AG20443 (cell line): ENCODE measurements at regions not wholly inside any gene's neighbourhood (a gene's known extent, or its start where the extent isn't known, plus 50 kb on each side); places are given as distances from the start of the nearest gene placed in this dataset.

ENCODE experiments used
- DNase-seq: peaks from one replicate; pipeline ENCODE4 v3.0.0; 2012; ENCODE audit warnings: low spot score, mixed read lengths

GRCh38 chr12:75974323-75975187 is 57.0 kb downstream of the PHLDA1 start:
- DNase-seq = no peak

- no peak for DNase-seq
Measured at GRCh38 chr12:75971253-75971652, 60.3 kb downstream of the PHLDA1 start.

GRCh38 chr12:75970310-75970709 is 61.3 kb downstream of the PHLDA1 start:
- DNase-seq = no peak

- DNase-seq = peak; percentile 29
Measured at GRCh38 chr12:75969768-75970167, 61.8 kb downstream of the PHLDA1 start.

- no peak for DNase-seq
Measured at GRCh38 chr12:75965661-75966060, 65.9 kb downstream of the PHLDA1 start.

GRCh38 chr12:75964150-75964549 is 67.4 kb downstream of the PHLDA1 start:
- DNase-seq = no peak

GRCh38 chr12:75961878-75962277 is 69.7 kb downstream of the PHLDA1 start:
- no peak for DNase-seq

GRCh38 chr12:75960954-75961661 is 70.5 kb downstream of the PHLDA1 start:
- no peak for DNase-seq

GRCh38 chr12:75960086-75960910 is 71.3 kb downstream of the PHLDA1 start:
- DNase-seq = no peak

- peak; percentile 35 for DNase-seq
Measured at GRCh38 chr12:75959506-75959905, 72.1 kb downstream of the PHLDA1 start.

- no peak for DNase-seq
Measured at GRCh38 chr12:75959060-75959459, 72.5 kb downstream of the PHLDA1 start.

- DNase-seq = no peak
Measured at GRCh38 chr12:75955251-75955650, 76.3 kb downstream of the PHLDA1 start.

- no peak for DNase-seq
Measured at GRCh38 chr12:75954749-75955148, 76.8 kb downstream of the PHLDA1 start.

- peak; percentile 91 for DNase-seq
Measured at GRCh38 chr12:75954041-75954440, 77.5 kb downstream of the PHLDA1 start.

- DNase-seq = peak; percentile 46
Measured at GRCh38 chr12:75953312-75953906, 78.2 kb downstream of the PHLDA1 start.

- no peak for DNase-seq
Measured at GRCh38 chr12:75951399-75952278, 79.9 kb downstream of the PHLDA1 start.

GRCh38 chr12:75947156-75947723 is 84.3 kb downstream of the PHLDA1 start:
- DNase-seq = no peak

- DNase-seq = no peak
Measured at GRCh38 chr12:75945581-75945980, 86.0 kb downstream of the PHLDA1 start.

- no peak for DNase-seq
Measured at GRCh38 chr12:75944905-75945432, 86.6 kb downstream of the PHLDA1 start.
